Inflammatory macrophage treated with lipopolysaccharide for 1 hour (primary cell): ENCODE measurements at regions not wholly inside any gene's neighbourhood (a gene's known extent, or its start where the extent isn't known, plus 50 kb on each side); places are given as distances from the start of the nearest gene placed in this dataset.

ENCODE experiments used
- DNase-seq, 2 donors: peaks; one replicate each; pipeline ENCODE4 v3.0.0-alpha.2; 2020 to 2022

- no peak for DNase-seq
These were observed 649.5 kb upstream of the MKI67 start for GRCh38 chr10:128775743-128776142.

GRCh38 chr10:128776673-128777252 lies 650.5 kb upstream of the MKI67 start:
- no peak for DNase-seq

GRCh38 chr10:128777342-128777741 lies 651.1 kb upstream of the MKI67 start:
- DNase-seq = no peak

GRCh38 chr10:128779416-128779815 lies 653.2 kb upstream of the MKI67 start:
- DNase-seq = no peak

- no peak for DNase-seq
These were observed 654.0 kb upstream of the MKI67 start for GRCh38 chr10:128780156-128780761.

GRCh38 chr10:128781637-128782036 lies 655.4 kb upstream of the MKI67 start:
- no peak for DNase-seq

GRCh38 chr10:128784444-128784843 lies 658.2 kb upstream of the MKI67 start:
- no peak for DNase-seq

GRCh38 chr10:128792426-128793140 lies 666.4 kb upstream of the MKI67 start:
- no peak for DNase-seq

GRCh38 chr10:128793726-128794655 lies 667.8 kb upstream of the MKI67 start:
- DNase-seq = no peak

GRCh38 chr10:128796396-128796912 lies 670.2 kb upstream of the MKI67 start:
- no peak for DNase-seq

GRCh38 chr10:128802062-128802461 lies 665.0 kb upstream of the MGMT start:
- DNase-seq = no peak

GRCh38 chr10:128803790-128804189 lies 663.3 kb upstream of the MGMT start:
- DNase-seq = no peak

GRCh38 chr10:128804411-128804810 lies 662.6 kb upstream of the MGMT start:
- DNase-seq = no peak

- DNase-seq = no peak
These were observed 658.1 kb upstream of the MGMT start for GRCh38 chr10:128808921-128809440.

- no peak for DNase-seq
These were observed 655.5 kb upstream of the MGMT start for GRCh38 chr10:128811511-128811910.

- no peak for DNase-seq
These were observed 655.0 kb upstream of the MGMT start for GRCh38 chr10:128812000-128812399.

- DNase-seq = no peak
These were observed 653.5 kb upstream of the MGMT start for GRCh38 chr10:128813574-128813973.

- no peak for DNase-seq
These were observed 653.0 kb upstream of the MGMT start for GRCh38 chr10:128814024-128814423.

GRCh38 chr10:128814782-128815181 lies 652.3 kb upstream of the MGMT start:
- DNase-seq = no peak

- DNase-seq = no peak
These were observed 650.3 kb upstream of the MGMT start for GRCh38 chr10:128816726-128817125.

GRCh38 chr10:128817636-128818035 lies 649.4 kb upstream of the MGMT start:
- DNase-seq = no peak

- DNase-seq = no peak
These were observed 646.4 kb upstream of the MGMT start for GRCh38 chr10:128820663-128821062.

GRCh38 chr10:128823201-128823600 lies 643.8 kb upstream of the MGMT start:
- DNase-seq = no peak
